Memory B cell (primary cell): ENCODE measurements at regions not wholly inside any gene's neighbourhood (a gene's known extent, or its start where the extent isn't known, plus 50 kb on each side); places are given as distances from the start of the nearest gene placed in this dataset.

Experiments
- ATAC-seq: fragments of 150-1000 bp; cut with Tn5 transposase; 2 replicates; pipeline ENCODE4 v1.10.0; 2021; ENCODE audit warnings: low read depth, mild to moderate bottlenecking, moderate library complexity
- DNase-seq, 2 donors: peaks; one replicate each; pipeline ENCODE4 v3.0.0; 2022; ENCODE audit warnings: low spot score in 2 of 2
- H3K27ac Mint-ChIP-seq: one replicate; pipeline ENCODE4 v1.8.0; 2022; ENCODE audit warnings: mild to moderate bottlenecking, moderate library complexity, mixed read lengths
- H3K27me3 Mint-ChIP-seq: one replicate; pipeline ENCODE4 v1.8.0; 2022; ENCODE audit warnings: mixed read lengths
- H3K36me3 Mint-ChIP-seq: one replicate; pipeline ENCODE4 v1.8.0; 2022; ENCODE audit warnings: mild to moderate bottlenecking, mixed read lengths
- H3K4me1 Mint-ChIP-seq: one replicate; pipeline ENCODE4 v1.8.0; 2022; ENCODE audit warnings: mixed read lengths
- H3K4me3 Mint-ChIP-seq: one replicate; pipeline ENCODE4 v1.8.0; 2022; ENCODE audit warnings: mild to moderate bottlenecking, moderate library complexity, mixed read lengths
- H3K9me3 Mint-ChIP-seq: one replicate; pipeline ENCODE4 v1.8.0; 2022; ENCODE audit warnings: mixed read lengths

GRCh38 chr6:145352382-145353080, 382.8 kb downstream of the EPM2A start:
- DNase-seq (no peak), ATAC-seq (no peak)
- no peak overlapping the region for H3K4me3 Mint-ChIP-seq
- H3K36me3 Mint-ChIP-seq, result no peaks in the 10 kb centered on the region
- no peaks in the 10 kb centered on the region for H3K9me3 Mint-ChIP-seq
- H3K27ac Mint-ChIP-seq, result no peak overlapping the region
- H3K27me3 Mint-ChIP-seq, result no peaks in the 10 kb centered on the region
- peaks cover 12% of the 10 kb centered on the region for H3K4me1 Mint-ChIP-seq

- H3K27me3 Mint-ChIP-seq, result peaks cover 4% of the 10 kb centered on the region
Measured at GRCh38 chr6:145360865-145361264, 374.5 kb downstream of the EPM2A start.

GRCh38 chr6:145367149-145367548, 368.2 kb downstream of the EPM2A start:
- ATAC-seq, result no peak
- Mint-ChIP-seq H3K4me3 (no peak overlapping the region), H3K27ac (no peak overlapping the region), H3K9me3 (peaks cover 6% of the 10 kb centered on the region), H3K4me1 (peaks cover 7% of the 10 kb centered on the region), H3K36me3 (peaks cover 2% of the 10 kb centered on the region), H3K27me3 (peaks cover 3% of the 10 kb centered on the region)
- DNase-seq, result no peak

More at GRCh38 chr6:145360865-145361264, 374.5 kb downstream of the EPM2A start:
- DNase-seq (no peak), ATAC-seq (no peak)
- no peak overlapping the region for H3K27ac Mint-ChIP-seq
- H3K4me3 Mint-ChIP-seq, result no peak overlapping the region
- H3K9me3 Mint-ChIP-seq, result peaks cover 4% of the 10 kb centered on the region
- no peaks in the 10 kb centered on the region for H3K4me1 Mint-ChIP-seq
- no peaks in the 10 kb centered on the region for H3K36me3 Mint-ChIP-seq

- Mint-ChIP-seq H3K27me3 (peaks cover 3% of the 10 kb centered on the region), H3K4me3 (no peak overlapping the region), H3K4me1 (peaks cover 7% of the 10 kb centered on the region), H3K36me3 (peaks cover 2% of the 10 kb centered on the region), H3K9me3 (peaks cover 5% of the 10 kb centered on the region), H3K27ac (no peak overlapping the region)
- ATAC-seq (no peak), DNase-seq (no peak)
Measured at GRCh38 chr6:145368075-145368474, 367.2 kb downstream of the EPM2A start.

- Mint-ChIP-seq H3K36me3 (peaks cover 2% of the 10 kb centered on the region), H3K4me3 (no peak overlapping the region), H3K9me3 (peaks cover 2% of the 10 kb centered on the region), H3K27ac (no peak overlapping the region), H3K4me1 (peaks cover 7% of the 10 kb centered on the region), H3K27me3 (peaks cover 3% of the 10 kb centered on the region)
- DNase-seq (no peak), ATAC-seq (no peak)
Measured at GRCh38 chr6:145370559-145370958, 364.8 kb downstream of the EPM2A start.

- Mint-ChIP-seq H3K9me3 (peaks cover 8% of the 10 kb centered on the region), H3K27ac (peak overlapping the region; percentile 26), H3K27me3 (no peaks in the 10 kb centered on the region), H3K4me1 (peaks cover 7% of the 10 kb centered on the region), H3K4me3 (peak overlapping the region; percentile 56), H3K36me3 (peaks cover 4% of the 10 kb centered on the region)
- DNase-seq (no peak), ATAC-seq (peak; percentile 88)
Measured at GRCh38 chr6:145372671-145373151, 362.6 kb downstream of the EPM2A start.

GRCh38 chr6:145373826-145374225, 361.5 kb downstream of the EPM2A start:
- no peak overlapping the region for H3K27ac Mint-ChIP-seq

GRCh38 chr6:145374570-145374969, 360.8 kb downstream of the EPM2A start:
- H3K4me1 Mint-ChIP-seq, result peaks cover 5% of the 10 kb centered on the region
- peaks cover 8% of the 10 kb centered on the region for H3K9me3 Mint-ChIP-seq
- ATAC-seq, result no peak
- DNase-seq, result no peak
- peaks cover 4% of the 10 kb centered on the region for H3K36me3 Mint-ChIP-seq
- no peak overlapping the region for H3K4me3 Mint-ChIP-seq
- H3K27me3 Mint-ChIP-seq, result peaks cover 4% of the 10 kb centered on the region
- H3K27ac Mint-ChIP-seq, result no peak overlapping the region

More at GRCh38 chr6:145373826-145374225, 361.5 kb downstream of the EPM2A start:
- Mint-ChIP-seq H3K4me1 (peaks cover 7% of the 10 kb centered on the region), H3K9me3 (peaks cover 8% of the 10 kb centered on the region), H3K4me3 (no peak overlapping the region), H3K36me3 (peaks cover 4% of the 10 kb centered on the region), H3K27me3 (peaks cover 2% of the 10 kb centered on the region)
- ATAC-seq (no peak), DNase-seq (no peak)

GRCh38 chr6:145375502-145375901, 359.8 kb downstream of the EPM2A start:
- peaks cover 4% of the 10 kb centered on the region for H3K27me3 Mint-ChIP-seq
- peaks cover 4% of the 10 kb centered on the region for H3K36me3 Mint-ChIP-seq
- H3K4me1 Mint-ChIP-seq, result peaks cover 4% of the 10 kb centered on the region
- peaks cover 8% of the 10 kb centered on the region for H3K9me3 Mint-ChIP-seq
- no peak for DNase-seq
- ATAC-seq, result no peak
- no peak overlapping the region for H3K4me3 Mint-ChIP-seq
- no peak overlapping the region for H3K27ac Mint-ChIP-seq

GRCh38 chr6:145380186-145380585, 355.1 kb downstream of the EPM2A start:
- Mint-ChIP-seq H3K27me3 (peaks cover 6% of the 10 kb centered on the region), H3K9me3 (peaks cover 6% of the 10 kb centered on the region), H3K36me3 (peaks cover 2% of the 10 kb centered on the region), H3K4me3 (no peak overlapping the region), H3K4me1 (no peaks in the 10 kb centered on the region), H3K27ac (no peak overlapping the region)
- ATAC-seq (no peak), DNase-seq (no peak)

- H3K4me3 Mint-ChIP-seq, result no peak overlapping the region
- ATAC-seq (no peak), DNase-seq (no peak)
- no peaks in the 10 kb centered on the region for H3K4me1 Mint-ChIP-seq
- peaks cover 6% of the 10 kb centered on the region for H3K9me3 Mint-ChIP-seq
- no peak overlapping the region for H3K27ac Mint-ChIP-seq
- peaks cover 6% of the 10 kb centered on the region for H3K27me3 Mint-ChIP-seq
- peaks cover 2% of the 10 kb centered on the region for H3K36me3 Mint-ChIP-seq
Measured at GRCh38 chr6:145381941-145382340, 353.4 kb downstream of the EPM2A start.

- H3K27ac Mint-ChIP-seq, result no peak overlapping the region
- no peaks in the 10 kb centered on the region for H3K36me3 Mint-ChIP-seq
- H3K9me3 Mint-ChIP-seq, result no peaks in the 10 kb centered on the region
- no peaks in the 10 kb centered on the region for H3K4me1 Mint-ChIP-seq
- no peak overlapping the region for H3K4me3 Mint-ChIP-seq
- no peak for DNase-seq
- ATAC-seq, result no peak
- H3K27me3 Mint-ChIP-seq, result peaks cover 8% of the 10 kb centered on the region
Measured at GRCh38 chr6:145383428-145383827, 351.9 kb downstream of the EPM2A start.

GRCh38 chr6:145384503-145384902, 350.8 kb downstream of the EPM2A start:
- H3K4me1 Mint-ChIP-seq, result no peaks in the 10 kb centered on the region
- H3K27ac Mint-ChIP-seq, result no peak overlapping the region
- no peak for DNase-seq
- no peak overlapping the region for H3K4me3 Mint-ChIP-seq
- H3K36me3 Mint-ChIP-seq, result no peaks in the 10 kb centered on the region
- no peaks in the 10 kb centered on the region for H3K9me3 Mint-ChIP-seq
- no peak for ATAC-seq
- H3K27me3 Mint-ChIP-seq, result peaks cover 4% of the 10 kb centered on the region

GRCh38 chr6:145396499-145396898, 338.8 kb downstream of the EPM2A start:
- Mint-ChIP-seq H3K4me3 (no peak overlapping the region), H3K4me1 (no peaks in the 10 kb centered on the region), H3K27ac (no peak overlapping the region), H3K36me3 (no peaks in the 10 kb centered on the region), H3K27me3 (peaks cover 2% of the 10 kb centered on the region), H3K9me3 (no peaks in the 10 kb centered on the region)
- ATAC-seq, result no peak
- DNase-seq, result no peak

- H3K4me1 Mint-ChIP-seq, result no peaks in the 10 kb centered on the region
- no peak overlapping the region for H3K27ac Mint-ChIP-seq
Measured at GRCh38 chr6:145400508-145400907, 334.8 kb downstream of the EPM2A start.

More at GRCh38 chr6:145400508-145400907, 334.8 kb downstream of the EPM2A start:
- DNase-seq (no peak), ATAC-seq (no peak)
- Mint-ChIP-seq H3K9me3 (peaks cover 2% of the 10 kb centered on the region), H3K36me3 (no peaks in the 10 kb centered on the region), H3K4me3 (no peak overlapping the region), H3K27me3 (peaks cover 2% of the 10 kb centered on the region)
